ENCODE measurements at regions not wholly inside any gene's neighbourhood (a gene's known extent, or its start where the extent isn't known, plus 50 kb on each side); places are given as distances from the start of the nearest gene placed in this dataset.

DNA sequence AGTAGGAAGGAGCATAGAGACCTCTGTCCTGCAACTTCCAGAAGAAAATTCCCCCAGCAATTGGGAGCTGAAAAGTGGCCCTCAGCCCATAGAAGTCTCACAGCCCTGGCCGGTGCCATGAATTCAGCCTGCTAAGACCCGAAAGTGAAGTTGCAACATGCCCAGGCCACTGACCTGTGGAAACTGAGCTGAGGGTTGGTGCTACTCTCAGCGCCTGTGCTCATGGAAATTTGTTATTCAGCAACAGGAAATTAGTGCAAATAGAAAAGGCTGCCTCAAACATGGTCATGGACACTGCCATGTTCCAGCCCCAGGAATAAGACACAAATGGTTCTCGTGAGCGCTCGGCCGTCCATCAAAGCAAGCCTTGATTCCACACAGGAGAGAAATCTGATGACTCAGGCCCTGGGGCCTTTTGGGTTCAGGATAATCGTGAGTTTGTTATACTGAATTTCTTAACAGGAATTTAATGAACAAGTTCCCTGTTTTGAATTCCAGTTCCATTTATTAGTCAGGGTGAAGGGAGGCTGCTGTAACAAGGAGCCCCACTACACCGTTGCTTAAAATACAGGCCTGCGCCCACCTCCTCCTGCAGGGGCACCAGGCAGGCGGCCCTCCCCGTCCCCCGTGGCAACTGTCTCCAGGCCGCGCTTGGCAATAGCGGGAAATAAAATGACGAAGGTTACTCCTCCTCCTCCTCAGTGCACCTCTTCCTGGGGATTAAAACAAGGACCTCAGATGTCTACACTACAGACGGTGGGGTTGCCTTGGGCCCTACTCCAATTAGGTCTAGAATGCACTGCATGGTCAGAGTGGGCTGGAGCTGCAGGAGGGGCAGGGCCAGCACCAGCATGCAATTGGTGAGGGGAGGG lies 152.9 kb downstream of the ERMARD start:
- Histone ChIP-seq H3K4me1 (peaks cover 4% of the 10 kb centered on the region), H3K36me3 (ENCODE audit: low read depth, missing control alignments) (no peaks in the 10 kb centered on the region), H3K27ac (no peak overlapping the region), H3K9me3 (no peaks in the 10 kb centered on the region), H3K4me3 (no peak overlapping the region), H3K27me3 (no peaks in the 10 kb centered on the region)
- WGBS, 2 donors, result 91 to 95% methylated on average over 18 of the region's 18 CpGs
- TF ChIP-seq, protein P1, sequence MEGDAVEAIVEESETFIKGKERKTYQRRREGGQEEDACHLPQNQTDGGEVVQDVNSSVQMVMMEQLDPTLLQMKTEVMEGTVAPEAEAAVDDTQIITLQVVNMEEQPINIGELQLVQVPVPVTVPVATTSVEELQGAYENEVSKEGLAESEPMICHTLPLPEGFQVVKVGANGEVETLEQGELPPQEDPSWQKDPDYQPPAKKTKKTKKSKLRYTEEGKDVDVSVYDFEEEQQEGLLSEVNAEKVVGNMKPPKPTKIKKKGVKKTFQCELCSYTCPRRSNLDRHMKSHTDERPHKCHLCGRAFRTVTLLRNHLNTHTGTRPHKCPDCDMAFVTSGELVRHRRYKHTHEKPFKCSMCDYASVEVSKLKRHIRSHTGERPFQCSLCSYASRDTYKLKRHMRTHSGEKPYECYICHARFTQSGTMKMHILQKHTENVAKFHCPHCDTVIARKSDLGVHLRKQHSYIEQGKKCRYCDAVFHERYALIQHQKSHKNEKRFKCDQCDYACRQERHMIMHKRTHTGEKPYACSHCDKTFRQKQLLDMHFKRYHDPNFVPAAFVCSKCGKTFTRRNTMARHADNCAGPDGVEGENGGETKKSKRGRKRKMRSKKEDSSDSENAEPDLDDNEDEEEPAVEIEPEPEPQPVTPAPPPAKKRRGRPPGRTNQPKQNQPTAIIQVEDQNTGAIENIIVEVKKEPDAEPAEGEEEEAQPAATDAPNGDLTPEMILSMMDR (IDR thresholded peaks at IDR 0.05), result no peak
- no peak for TF ChIP-seq POLR2A (IDR thresholded peaks at IDR 0.05)
- intact Hi-C loops (cut with DNase I; ENCODE audit: low total_unique reads), result no loop called here
- DNase-seq, result no peak

DNA sequence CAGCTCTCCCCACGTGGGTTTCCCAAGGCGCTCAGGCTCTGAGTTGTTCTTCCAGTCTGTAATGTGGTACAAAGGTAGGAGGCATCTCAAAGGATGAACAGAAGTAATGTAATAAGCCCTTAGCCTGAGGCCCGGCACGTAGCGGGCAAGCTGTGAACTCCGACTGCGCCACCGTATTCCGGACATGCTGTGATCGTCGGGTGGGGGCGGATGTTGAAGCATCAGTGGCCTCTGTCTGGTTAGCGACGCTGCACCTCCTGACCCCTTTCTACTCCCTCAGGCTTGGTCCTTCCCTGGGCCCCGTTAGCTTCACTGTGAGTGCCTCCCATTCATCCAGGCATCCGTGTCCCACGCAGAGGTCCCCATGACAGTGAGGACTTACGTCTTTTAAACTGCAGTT lies 151.7 kb downstream of the ERMARD start:
- H3K4me3 ChIP-seq, result no peak overlapping the region
- no peak for DNase-seq
- no peak for TF ChIP-seq POLR2A (IDR thresholded peaks at IDR 0.05)
- TF ChIP-seq, protein P1 (IDR thresholded peaks at IDR 0.05), result no peak
- H3K27ac ChIP-seq, result no peak overlapping the region
- 85 to 92% methylated on average over 18 of the region's 18 CpGs for WGBS, 2 donors
- H3K4me1 ChIP-seq, result peaks cover 4% of the 10 kb centered on the region
- H3K27me3 ChIP-seq, result no peaks in the 10 kb centered on the region
- no peaks in the 10 kb centered on the region for H3K36me3 ChIP-seq (ENCODE audit: low read depth, missing control alignments)
- intact Hi-C loops (cut with DNase I; ENCODE audit: low total_unique reads), result no loop called here
- no peaks in the 10 kb centered on the region for H3K9me3 ChIP-seq

DNA sequence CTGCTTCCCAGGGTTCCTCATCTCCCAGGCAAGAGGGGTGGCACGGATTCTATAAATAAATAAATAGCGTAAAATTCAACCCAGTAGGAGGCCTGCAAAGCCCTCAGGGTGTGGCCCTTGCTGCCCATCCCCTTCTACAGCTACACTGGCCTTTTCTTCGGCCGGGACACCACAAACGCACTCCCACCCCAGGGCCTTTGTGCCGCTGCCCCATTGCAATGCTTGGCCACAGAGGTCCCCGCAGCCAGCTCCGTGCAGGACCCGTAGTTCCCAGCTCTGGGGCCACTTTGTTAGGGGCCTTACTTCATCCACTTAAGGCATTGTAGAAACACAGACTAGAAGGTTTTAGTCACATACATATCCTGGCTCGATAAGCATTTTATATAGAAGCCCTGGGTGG lies 151.2 kb downstream of the ERMARD start:
- H3K9me3 ChIP-seq, result no peaks in the 10 kb centered on the region
- no peak for DNase-seq
- no peak overlapping the region for H3K27ac ChIP-seq
- intact Hi-C loops (cut with DNase I; ENCODE audit: low total_unique reads), result no loop called here
- H3K4me1 ChIP-seq, result peaks cover 4% of the 10 kb centered on the region
- WGBS, 2 donors, result 95 to 96% methylated on average over 10 of the region's 10 CpGs
- H3K36me3 ChIP-seq (ENCODE audit: low read depth, missing control alignments), result no peaks in the 10 kb centered on the region
- TF ChIP-seq, protein P1 (IDR thresholded peaks at IDR 0.05), result no peak
- TF ChIP-seq POLR2A (IDR thresholded peaks at IDR 0.05), result no peak
- H3K27me3 ChIP-seq, result no peaks in the 10 kb centered on the region
- H3K4me3 ChIP-seq, result no peak overlapping the region

DNA sequence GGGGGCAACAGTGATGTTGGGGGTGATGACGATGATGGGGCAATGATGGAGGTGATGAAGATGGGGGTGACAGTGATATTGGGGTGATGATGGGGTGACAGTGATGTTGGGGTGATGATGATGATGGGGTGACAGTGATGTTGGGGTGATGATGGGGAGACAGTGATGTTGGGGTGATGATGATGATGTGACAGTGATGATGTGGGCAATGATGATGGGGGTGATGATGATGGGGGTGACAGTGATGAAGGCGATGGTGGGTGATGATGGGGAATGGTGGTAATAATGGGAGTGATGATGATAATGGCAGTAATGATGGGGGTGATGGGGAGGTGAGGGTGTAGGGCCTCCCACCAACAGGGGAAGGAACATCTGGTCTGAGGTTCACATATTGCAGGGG lies 150.6 kb downstream of the ERMARD start:
- Histone ChIP-seq H3K9me3 (no peaks in the 10 kb centered on the region), H3K27ac (no peak overlapping the region), H3K36me3 (ENCODE audit: low read depth, missing control alignments) (no peaks in the 10 kb centered on the region), H3K4me3 (no peak overlapping the region), H3K4me1 (peaks cover 4% of the 10 kb centered on the region), H3K27me3 (no peaks in the 10 kb centered on the region)
- no peak for TF ChIP-seq POLR2A (IDR thresholded peaks at IDR 0.05)
- TF ChIP-seq, protein P1 (IDR thresholded peaks at IDR 0.05), result no peak
- intact Hi-C loops (cut with DNase I; ENCODE audit: low total_unique reads), result no loop called here
- DNase-seq, result no peak
- 93 to 94% methylated on average over 2 of the region's 2 CpGs for WGBS, 2 donors

Measured in testis (tissue), 2 donors.